GM10266 (cell line): ENCODE measurements at regions not wholly inside any gene's neighbourhood (a gene's known extent, or its start where the extent isn't known, plus 50 kb on each side); places are given as distances from the start of the nearest gene placed in this dataset.

Source experiments
- DNase-seq: peaks from one replicate; pipeline ENCODE4 v3.0.0; 2012; ENCODE audit errors: extremely low spot score
- CTCF ChIP-seq: IDR thresholded peaks from 2 replicates; pipeline ENCODE4 v1.5.1; 2012; ENCODE audit warnings: mild to moderate bottlenecking, low read depth; ENCODE audit not compliant: control insufficient read depth, insufficient read depth; ENCODE audit errors: missing control alignments

- DNase-seq, result no peak
- TF ChIP-seq CTCF, result no peak
Observed at GRCh38 chr3:159416856-159417255, 571.8 kb upstream of the IL12A start.

- TF ChIP-seq CTCF, result no peak
- no peak for DNase-seq
Observed at GRCh38 chr3:159417761-159418160, 570.9 kb upstream of the IL12A start.

- no peak for DNase-seq
- TF ChIP-seq CTCF, result no peak
Observed at GRCh38 chr3:159418571-159419526, 569.8 kb upstream of the IL12A start.

GRCh38 chr3:159429702-159430101, 558.9 kb upstream of the IL12A start:
- TF ChIP-seq CTCF, result no peak
- DNase-seq, result no peak

- TF ChIP-seq CTCF, result no peak
- DNase-seq, result no peak
Observed at GRCh38 chr3:159432682-159433340, 555.8 kb upstream of the IL12A start.

GRCh38 chr3:159439346-159439745, 549.3 kb upstream of the IL12A start:
- TF ChIP-seq CTCF, result no peak
- DNase-seq, result no peak

- no peak for DNase-seq
- no peak for TF ChIP-seq CTCF
Observed at GRCh38 chr3:159441279-159441678, 547.4 kb upstream of the IL12A start.
